DMS79 treated with DMSO at 0.1 percent for 48 hours (cell line): ENCODE measurements at regions not wholly inside any gene's neighbourhood (a gene's known extent, or its start where the extent isn't known, plus 50 kb on each side); places are given as distances from the start of the nearest gene placed in this dataset.
A peak's percentile ranks its signal among the peaks of the same experiment; 100 is the strongest.
"Not testable (repeated sequence)": the region's sequence is repeated elsewhere in the genome, so short reads cannot be mapped to it uniquely, and the experiment has no call there.

Experiments used
- DNase-seq: peaks from one replicate; lab custom pipeline; 2025; lab: John Stamatoyannopoulos, UW

DNA sequence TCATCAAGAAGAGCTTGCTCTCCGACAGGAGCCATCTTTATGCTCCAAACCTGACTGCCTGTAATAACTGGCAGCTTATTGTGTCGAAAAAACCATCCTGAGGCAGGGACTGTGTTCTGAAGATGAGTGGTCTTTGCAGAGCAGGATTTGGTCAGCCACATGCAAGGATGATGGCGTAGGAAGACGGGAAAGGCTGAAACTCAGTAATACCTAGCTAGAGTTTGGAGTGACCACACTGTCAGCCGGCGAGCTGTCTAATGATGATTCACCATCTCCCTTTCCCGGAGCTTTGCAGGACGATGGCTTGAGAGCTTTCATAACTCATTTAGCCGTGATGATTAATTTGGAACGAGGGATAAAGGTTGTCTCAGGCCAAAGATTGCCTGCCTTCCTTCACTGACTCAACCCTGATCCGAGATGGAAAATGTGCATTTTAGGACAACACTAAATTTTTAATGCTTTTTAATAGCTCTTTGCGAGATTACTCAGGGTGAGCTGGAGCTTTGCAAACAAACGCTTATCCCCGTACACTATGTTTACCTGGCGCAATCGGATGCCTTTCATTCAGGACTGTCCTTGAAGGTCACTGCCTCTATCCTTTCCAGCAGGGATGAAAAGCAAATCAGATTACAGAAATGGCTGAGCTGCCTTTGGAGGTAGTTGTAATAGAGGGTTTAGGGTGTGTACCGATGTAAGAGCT is 288.5 kb downstream of the ASMT start:
- no peak for DNase-seq

GRCh38 chrX:1904663-1905218 is 289.9 kb downstream of the ASMT start:
- DNase-seq: no peak

GRCh38 chrX:1906028-1906427 is 291.2 kb downstream of the ASMT start:
- DNase-seq: no peak

DNA sequence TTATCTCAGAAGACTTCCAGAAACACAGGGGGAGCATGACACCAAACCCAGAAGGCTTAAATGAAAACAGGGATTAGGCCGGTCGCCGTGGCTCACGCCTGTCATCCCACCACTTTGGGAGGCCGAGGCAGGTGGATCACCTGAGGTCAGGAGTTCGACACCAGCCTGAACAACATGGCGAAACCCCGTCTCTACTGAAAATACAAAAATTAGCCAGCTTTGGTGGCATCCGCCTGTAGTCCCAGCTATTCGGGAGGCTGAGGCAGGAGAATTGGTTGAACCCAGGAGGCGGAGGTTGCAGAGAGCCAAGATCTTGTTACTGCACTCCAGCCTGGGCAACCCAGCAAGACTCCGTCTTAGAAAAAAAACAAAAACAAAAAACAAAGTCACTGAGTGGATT is 294.1 kb downstream of the ASMT start:
- not testable (repeated sequence) for DNase-seq

- DNase-seq: no peak
These were observed 294.8 kb downstream of the ASMT start for GRCh38 chrX:1909419-1910206.

DNA sequence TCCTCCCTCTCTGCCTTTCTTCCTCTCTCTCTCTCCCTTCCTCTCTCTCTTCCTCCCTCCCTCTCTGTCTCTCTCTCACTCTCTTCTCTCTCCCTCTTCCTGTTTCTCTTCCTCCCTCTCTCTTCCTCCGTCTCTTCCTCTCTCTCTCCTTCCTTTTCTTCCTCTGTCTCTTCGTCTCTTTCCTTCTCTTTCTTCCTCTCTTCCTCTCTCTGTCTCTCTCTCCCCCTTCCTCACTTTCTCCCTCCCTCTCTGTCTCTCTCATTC is 295.3 kb downstream of the ASMT start:
- DNase-seq: no peak

- DNase-seq: no peak
These were observed 296.7 kb downstream of the ASMT start for GRCh38 chrX:1911401-1912128.

GRCh38 chrX:1912193-1912592 is 297.3 kb downstream of the ASMT start:
- DNase-seq: peak; percentile 75

GRCh38 chrX:1914606-1915365 is 299.9 kb downstream of the ASMT start:
- DNase-seq: no peak

DNA sequence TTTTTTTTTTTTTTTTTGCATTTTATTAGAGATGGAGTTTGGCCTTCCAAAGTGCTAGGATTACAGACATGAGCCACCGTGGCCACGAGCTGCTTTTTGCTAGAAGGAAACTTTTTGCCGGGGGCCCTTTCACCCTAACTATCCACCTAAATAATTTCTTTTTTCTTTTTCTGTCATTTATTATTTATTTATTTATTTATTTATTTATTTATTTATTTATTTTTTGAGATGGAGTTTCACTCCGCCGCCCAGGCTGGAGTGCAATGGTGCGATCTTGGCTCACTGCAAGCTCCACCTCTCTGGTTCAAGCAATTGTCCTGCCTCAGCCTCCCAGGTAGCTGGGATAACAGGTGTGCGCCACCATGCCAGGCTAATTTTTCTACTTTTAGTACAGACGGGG is 303.9 kb downstream of the ASMT start:
- no peak for DNase-seq

- no peak for DNase-seq
These were observed 310.2 kb downstream of the ASMT start for GRCh38 chrX:1925053-1925481.

DNA sequence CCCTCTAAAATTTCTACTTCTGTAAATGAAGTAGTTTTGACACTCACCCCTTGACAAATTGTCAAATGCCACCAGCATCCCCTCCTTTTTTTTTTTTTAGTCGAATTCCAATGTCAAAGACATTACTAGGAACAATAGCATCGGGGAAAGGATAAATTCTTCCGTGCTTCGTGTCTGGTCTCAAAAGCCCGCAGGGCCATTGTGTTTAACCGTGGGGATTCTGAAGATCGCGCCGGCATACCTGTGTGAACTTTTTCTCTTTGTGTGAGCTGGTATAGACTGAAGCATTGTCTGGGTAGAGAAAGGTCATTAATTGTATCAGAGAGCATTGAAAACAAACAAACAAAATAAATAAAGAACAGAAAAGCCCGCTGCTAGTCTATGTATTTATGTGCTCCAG is 313.9 kb downstream of the ASMT start:
- DNase-seq: no peak

GRCh38 chrX:1932231-1932630 is 317.4 kb downstream of the ASMT start:
- DNase-seq: no peak

- no peak for DNase-seq
These were observed 319.1 kb downstream of the ASMT start for GRCh38 chrX:1933964-1934363.

DNA sequence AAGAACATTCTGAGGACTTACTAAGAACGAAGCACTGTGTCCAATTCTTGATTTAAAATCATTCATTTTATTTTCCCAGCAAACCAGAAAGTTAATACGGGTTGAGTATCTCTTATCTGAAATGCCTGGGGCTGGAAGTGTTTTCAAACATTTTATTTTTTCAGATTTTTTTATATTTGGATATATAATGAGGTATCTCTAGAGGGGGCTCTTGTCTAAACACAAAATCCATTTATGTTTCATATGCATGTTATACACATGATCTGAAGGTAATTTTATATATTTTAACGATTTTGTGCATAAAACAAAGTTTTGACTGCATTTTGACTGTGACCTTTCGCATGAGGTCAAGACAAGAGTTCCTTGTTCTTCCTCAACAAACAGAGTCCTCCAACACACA is 320.9 kb downstream of the ASMT start:
- DNase-seq: no peak

DNA sequence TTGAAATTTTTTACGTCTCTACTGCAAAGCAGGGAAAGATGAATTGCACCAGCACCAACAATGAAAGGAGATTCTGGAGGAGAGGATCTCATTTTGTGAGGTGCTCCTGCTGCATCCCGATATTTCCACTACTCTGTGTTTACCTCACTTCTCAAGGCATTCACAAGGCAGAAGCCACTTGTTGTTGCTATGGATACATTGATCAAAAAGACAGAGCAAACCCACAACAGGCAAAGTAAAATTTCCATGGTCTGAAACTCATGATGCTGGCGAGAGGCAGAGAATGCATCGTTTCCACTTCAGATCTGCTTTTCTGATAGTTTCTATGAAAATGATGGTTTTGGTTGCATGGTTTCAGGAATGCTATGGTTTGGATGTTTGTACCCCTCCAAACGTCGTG is 323.3 kb downstream of the ASMT start:
- DNase-seq: no peak

DNA sequence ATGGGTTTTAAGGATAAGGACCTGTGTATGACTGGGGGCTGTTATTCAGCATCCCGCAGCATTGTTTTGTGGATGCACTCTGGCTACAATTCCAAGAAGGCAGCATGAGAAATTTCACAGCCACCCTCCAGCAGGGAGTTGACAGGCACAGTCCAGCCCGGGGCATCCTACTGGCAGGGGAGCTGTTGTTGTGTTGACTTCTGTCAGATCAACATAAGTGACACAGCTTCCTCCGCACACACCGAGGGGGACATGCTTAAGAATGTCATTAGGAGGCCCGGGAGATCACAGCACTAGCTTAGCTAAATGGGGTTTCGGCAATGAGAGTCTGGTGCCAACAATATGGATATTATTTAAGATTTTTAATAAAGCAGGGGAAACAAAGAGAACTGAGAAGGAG is 326.5 kb downstream of the ASMT start:
- no peak for DNase-seq

DNA sequence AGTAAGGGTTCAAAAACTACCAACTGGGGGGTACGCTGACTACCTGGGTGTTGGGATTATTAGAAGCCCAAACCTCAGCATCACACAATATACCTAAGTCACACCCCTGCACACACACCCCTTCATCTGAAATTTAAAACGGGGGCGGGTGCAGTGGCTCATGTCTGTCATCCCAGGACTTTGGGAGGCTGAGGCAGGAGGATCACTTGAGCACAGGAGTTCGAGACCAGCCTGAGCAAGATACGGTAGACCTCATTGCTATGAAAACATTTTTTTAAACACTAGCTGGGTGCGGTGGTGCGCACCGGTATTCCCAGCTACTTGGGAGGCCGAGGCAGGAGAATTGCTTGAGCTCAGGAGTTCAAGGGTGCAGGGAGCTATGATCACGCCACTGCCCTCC is 331.0 kb downstream of the ASMT start:
- no peak for DNase-seq

- DNase-seq: no peak
These were observed 332.1 kb downstream of the ASMT start for GRCh38 chrX:1946974-1947373.
